HEK293 (cell line): ENCODE measurements at regions not wholly inside any gene's neighbourhood (a gene's known extent, or its start where the extent isn't known, plus 50 kb on each side); places are given as distances from the start of the nearest gene placed in this dataset.

Experiments
- BCL11A ChIP-seq: fragments of 450-650 bp; formaldehyde crosslinking; IDR thresholded peaks from 2 replicates; pipeline ENCODE4 v1.5.1; 2016; ENCODE audit warnings: low read depth, missing biosample characterization, missing genetic modification characterization
- CTCF ChIP-seq: fragments of 450-650 bp; formaldehyde crosslinking; IDR thresholded peaks from 2 replicates; pipeline ENCODE4 v1.5.1; 2016; ENCODE audit warnings: missing biosample characterization, missing genetic modification characterization
- GLIS2 ChIP-seq: fragments of 450-650 bp; formaldehyde crosslinking; IDR thresholded peaks from 2 replicates; pipeline ENCODE4 v1.5.1; 2016; ENCODE audit warnings: missing biosample characterization, missing genetic modification characterization
- HOXC10 ChIP-seq: sonication (generic); formaldehyde crosslinking; IDR thresholded peaks from 2 replicates; pipeline ENCODE4 v1.8.1; 2023; ENCODE audit warnings: mild to moderate bottlenecking, missing genetic modification reagents
- PBX3 ChIP-seq: sonication (generic); formaldehyde crosslinking; IDR thresholded peaks from 2 replicates; pipeline ENCODE4 v1.8.1; 2022; ENCODE audit warnings: mild to moderate bottlenecking, moderate library complexity, missing genetic modification reagents
- SETDB1 ChIP-seq: IDR thresholded peaks from one replicate; pipeline ENCODE4 v1.6.1; 2017; ENCODE audit warnings: mild to moderate bottlenecking, low read length, moderate library complexity, mixed read lengths; ENCODE audit not compliant: insufficient read length
- YY1 ChIP-seq: fragments of 450-650 bp; formaldehyde crosslinking; IDR thresholded peaks from 2 replicates; pipeline ENCODE4 v1.5.1; 2018; ENCODE audit warnings: missing biosample characterization, missing genetic modification characterization
- ZNF292 ChIP-seq: fragments of 450-650 bp; formaldehyde crosslinking; IDR thresholded peaks from 2 replicates; pipeline ENCODE4 v1.5.1; 2016; ENCODE audit warnings: low read depth, missing biosample characterization, missing genetic modification characterization, borderline replicate concordance
- ZNF433 ChIP-seq: fragments of 450-650 bp; formaldehyde crosslinking; IDR thresholded peaks from 2 replicates; pipeline ENCODE4 v1.5.1; 2016; ENCODE audit warnings: missing biosample characterization, missing genetic modification characterization, low read depth
- ZNF549 ChIP-seq: fragments of 450-650 bp; IDR thresholded peaks from 2 replicates; pipeline ENCODE4 v1.5.1; 2018; ENCODE audit warnings: missing biosample characterization, missing genetic modification characterization, mild to moderate bottlenecking, inconsistent platforms, moderate library complexity
- ZNF580 ChIP-seq: fragments of 450-650 bp; formaldehyde crosslinking; IDR thresholded peaks from 2 replicates; pipeline ENCODE4 v1.5.1; 2016; ENCODE audit warnings: missing biosample characterization, missing genetic modification characterization
- TF ChIP-seq, protein P1 (sequence below): fragments of 450-650 bp; formaldehyde crosslinking; IDR thresholded peaks from 2 replicates; pipeline ENCODE4 v1.5.1; 2016; ENCODE audit warnings: missing biosample characterization, missing genetic modification characterization, borderline replicate concordance

- TF ChIP-seq ZNF433 (tag by site-specific recombination) (no peak), CTCF (no peak), BCL11A (tag by site-specific recombination) (no peak), HOXC10 (CRISPR knock-in tag) (no peak), SETDB1 (no peak), ZNF580 (no peak), ZNF549 (tag by site-specific recombination) (no peak), YY1 (no peak), GLIS2 (tag by site-specific recombination) (no peak), ZNF292 (tag by site-specific recombination) (no peak), PBX3 (no peak)
- TF ChIP-seq, protein P1, sequence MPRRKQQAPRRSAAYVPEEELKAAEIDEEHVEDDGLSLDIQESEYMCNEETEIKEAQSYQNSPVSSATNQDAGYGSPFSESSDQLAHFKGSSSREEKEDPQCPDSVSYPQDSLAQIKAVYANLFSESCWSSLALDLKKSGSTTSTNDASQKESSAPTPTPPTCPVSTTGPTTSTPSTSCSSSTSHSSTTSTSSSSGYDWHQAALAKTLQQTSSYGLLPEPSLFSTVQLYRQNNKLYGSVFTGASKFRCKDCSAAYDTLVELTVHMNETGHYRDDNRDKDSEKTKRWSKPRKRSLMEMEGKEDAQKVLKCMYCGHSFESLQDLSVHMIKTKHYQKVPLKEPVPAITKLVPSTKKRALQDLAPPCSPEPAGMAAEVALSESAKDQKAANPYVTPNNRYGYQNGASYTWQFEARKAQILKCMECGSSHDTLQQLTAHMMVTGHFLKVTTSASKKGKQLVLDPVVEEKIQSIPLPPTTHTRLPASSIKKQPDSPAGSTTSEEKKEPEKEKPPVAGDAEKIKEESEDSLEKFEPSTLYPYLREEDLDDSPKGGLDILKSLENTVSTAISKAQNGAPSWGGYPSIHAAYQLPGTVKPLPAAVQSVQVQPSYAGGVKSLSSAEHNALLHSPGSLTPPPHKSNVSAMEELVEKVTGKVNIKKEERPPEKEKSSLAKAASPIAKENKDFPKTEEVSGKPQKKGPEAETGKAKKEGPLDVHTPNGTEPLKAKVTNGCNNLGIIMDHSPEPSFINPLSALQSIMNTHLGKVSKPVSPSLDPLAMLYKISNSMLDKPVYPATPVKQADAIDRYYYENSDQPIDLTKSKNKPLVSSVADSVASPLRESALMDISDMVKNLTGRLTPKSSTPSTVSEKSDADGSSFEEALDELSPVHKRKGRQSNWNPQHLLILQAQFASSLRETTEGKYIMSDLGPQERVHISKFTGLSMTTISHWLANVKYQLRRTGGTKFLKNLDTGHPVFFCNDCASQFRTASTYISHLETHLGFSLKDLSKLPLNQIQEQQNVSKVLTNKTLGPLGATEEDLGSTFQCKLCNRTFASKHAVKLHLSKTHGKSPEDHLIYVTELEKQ = no peak
These were observed 203.8 kb upstream of the DAB1 start for GRCh38 chr1:57627612-57628011.
